ENCODE measurements at regions not wholly inside any gene's neighbourhood (a gene's known extent, or its start where the extent isn't known, plus 50 kb on each side); places are given as distances from the start of the nearest gene placed in this dataset.

DNA sequence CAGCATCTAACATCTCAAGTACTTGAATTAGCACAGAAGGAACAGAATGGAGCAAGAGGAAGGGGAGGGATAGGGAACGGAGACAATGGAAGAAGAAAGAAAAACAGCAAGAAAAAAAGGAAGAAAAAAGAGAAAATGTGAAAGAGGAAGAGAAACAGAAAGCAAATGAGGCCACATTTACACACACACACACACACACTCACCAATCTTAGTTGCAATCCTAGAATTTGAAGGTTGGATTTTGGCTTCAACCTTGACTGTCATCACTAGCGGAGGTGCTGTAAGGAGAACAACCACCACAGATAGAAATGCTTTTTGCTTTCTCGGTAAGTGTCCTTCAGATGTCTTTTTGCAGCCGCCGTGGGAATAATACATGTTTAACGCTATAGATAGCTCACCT is 327.1 kb upstream of the NWD2 start:
- TF ChIP-seq, protein P1, sequence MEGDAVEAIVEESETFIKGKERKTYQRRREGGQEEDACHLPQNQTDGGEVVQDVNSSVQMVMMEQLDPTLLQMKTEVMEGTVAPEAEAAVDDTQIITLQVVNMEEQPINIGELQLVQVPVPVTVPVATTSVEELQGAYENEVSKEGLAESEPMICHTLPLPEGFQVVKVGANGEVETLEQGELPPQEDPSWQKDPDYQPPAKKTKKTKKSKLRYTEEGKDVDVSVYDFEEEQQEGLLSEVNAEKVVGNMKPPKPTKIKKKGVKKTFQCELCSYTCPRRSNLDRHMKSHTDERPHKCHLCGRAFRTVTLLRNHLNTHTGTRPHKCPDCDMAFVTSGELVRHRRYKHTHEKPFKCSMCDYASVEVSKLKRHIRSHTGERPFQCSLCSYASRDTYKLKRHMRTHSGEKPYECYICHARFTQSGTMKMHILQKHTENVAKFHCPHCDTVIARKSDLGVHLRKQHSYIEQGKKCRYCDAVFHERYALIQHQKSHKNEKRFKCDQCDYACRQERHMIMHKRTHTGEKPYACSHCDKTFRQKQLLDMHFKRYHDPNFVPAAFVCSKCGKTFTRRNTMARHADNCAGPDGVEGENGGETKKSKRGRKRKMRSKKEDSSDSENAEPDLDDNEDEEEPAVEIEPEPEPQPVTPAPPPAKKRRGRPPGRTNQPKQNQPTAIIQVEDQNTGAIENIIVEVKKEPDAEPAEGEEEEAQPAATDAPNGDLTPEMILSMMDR (IDR thresholded peaks at IDR 0.05), result no peak
- no peak for TF ChIP-seq POLR2A (IDR thresholded peaks at IDR 0.05)
